H1 (cell line): ENCODE measurements at regions not wholly inside any gene's neighbourhood (a gene's known extent, or its start where the extent isn't known, plus 50 kb on each side); places are given as distances from the start of the nearest gene placed in this dataset.

Experiments used
- CTCF ChIA-PET: fragments of 300-600 bp; sonication (Branson Sonifier 250); formaldehyde crosslinking; loops from one replicate; lab custom pipeline; 2021; ENCODE audit not compliant: partially characterized antibody; lab: Charles Lee
- POLR2A ChIA-PET: fragments of 300-600 bp; sonication (Branson Sonifier 250); formaldehyde crosslinking; loops from one replicate; lab custom pipeline; 2021; ENCODE audit warnings: inconsistent platforms; ENCODE audit not compliant: partially characterized antibody; lab: Charles Lee
- DNase-seq, 2 experiments: peaks; one replicate each; pipeline versions ENCODE4 v3.0.0 to v3.0.0-alpha.2; 2010 to 2022; ENCODE audit warnings: low spot score in 2 of 2, low read depth in 1 of 2, mixed read lengths in 1 of 2
- FAIRE-seq: peaks from 2 replicates; lab custom pipeline; 2011; peaks lifted over from hg19 to GRCh38; lab: Jason Lieb, UNC
- H2AFZ ChIP-seq: 2 replicates; pipeline ENCODE4 v1.8.1; 2012; ENCODE audit warnings: low read length, inconsistent platforms
- H2AK5ac ChIP-seq: 2 replicates; pipeline ENCODE4 v1.6.1; 2013; ENCODE audit warnings: low read depth, low read length
- H2BK120ac ChIP-seq: replicated peaks from 2 replicates; pipeline ENCODE3; 2013; ENCODE audit warnings: low read depth, low read length, inconsistent platforms
- H2BK12ac ChIP-seq: 2 replicates; pipeline ENCODE4 v1.6.1; 2013; ENCODE audit warnings: low read depth, low read length
- H2BK15ac ChIP-seq: 2 replicates; pipeline ENCODE4 v1.6.1; 2013; ENCODE audit warnings: low read length
- H2BK20ac ChIP-seq: 2 replicates; pipeline ENCODE4 v1.6.1; 2013; ENCODE audit warnings: low read length
- H2BK5ac ChIP-seq: 2 replicates; pipeline ENCODE4 v1.6.1; 2013; ENCODE audit warnings: low read depth, low read length
- H3K14ac ChIP-seq: 2 replicates; pipeline ENCODE4 v1.6.1; 2013; ENCODE audit warnings: inconsistent platforms; ENCODE audit not compliant: insufficient read length
- H3K18ac ChIP-seq: 2 replicates; pipeline ENCODE4 v1.6.1; 2013; ENCODE audit warnings: low read length; ENCODE audit errors: extremely low read depth
- H3K23ac ChIP-seq: 2 replicates; pipeline ENCODE4 v1.6.1; 2013; ENCODE audit warnings: inconsistent platforms; ENCODE audit not compliant: insufficient read length
- H3K23me2 ChIP-seq: 2 replicates; pipeline ENCODE4 v1.6.1; 2013; ENCODE audit warnings: low read depth, low read length
- H3K27ac ChIP-seq: 2 replicates; pipeline ENCODE4 v1.6.1; 2011; ENCODE audit warnings: low read depth, low read length, inconsistent platforms
- H3K27me3 ChIP-seq, 4 experiments: replicated peaks in 1 of 4; 1 replicate in 1 of 4; 2 replicates in 3 of 4; pipeline versions ENCODE4 v1.6.1 to v1.8.1; 2011 to 2013; ENCODE audit warnings: low read length in 3 of 4, mild to moderate bottlenecking in 3 of 4, inconsistent platforms in 2 of 4, mixed read lengths in 2 of 4, moderate library complexity in 1 of 4; ENCODE audit not compliant: control insufficient read depth in 3 of 4, insufficient read depth in 3 of 4; ENCODE audit errors: extremely low read depth in 1 of 4
- H3K36me3 ChIP-seq, 4 experiments: 2 replicates each; pipeline versions ENCODE4 v1.6.1 to v1.8.1; 2011 to 2013; ENCODE audit warnings: mild to moderate bottlenecking in 4 of 4, low read length in 3 of 4, moderate library complexity in 2 of 4, control low read depth in 1 of 4, inconsistent platforms in 1 of 4; ENCODE audit not compliant: insufficient read depth in 4 of 4, control insufficient read depth in 2 of 4
- H3K4ac ChIP-seq: replicated peaks from 2 replicates; pipeline ENCODE3; 2013; ENCODE audit warnings: low read length, low read depth, mixed read lengths, inconsistent platforms; ENCODE audit not compliant: insufficient read length
- H3K4me1 ChIP-seq, 4 experiments: replicated peaks in 1 of 4; 1 replicate in 1 of 4; 2 replicates in 3 of 4; pipeline versions ENCODE4 v1.6.1 to v1.8.1; 2011 to 2013; ENCODE audit warnings: low read length in 3 of 4, inconsistent platforms in 2 of 4, mixed read lengths in 1 of 4; ENCODE audit not compliant: insufficient read depth in 4 of 4, control insufficient read depth in 3 of 4
- H3K4me2 ChIP-seq, 2 experiments: 2 replicates each; pipeline versions ENCODE4 v1.6.1 to v1.8.1; 2011 to 2013; ENCODE audit warnings: low read depth in 2 of 2, low read length in 2 of 2, control low read depth in 1 of 2, inconsistent platforms in 1 of 2, mild to moderate bottlenecking in 1 of 2; ENCODE audit not compliant: insufficient read depth in 1 of 2
- H3K4me3 ChIP-seq, 4 experiments: fragments of 200-600, 300-600 bp in 1 of 4; sonication (generic), shearing (Covaris generic), sonication (Bioruptor Twin) in 1 of 4; 2 replicates each; pipeline versions ENCODE4 v1.5.1 to v1.8.1; 2011 to 2016; ENCODE audit warnings: low read length in 4 of 4, low read depth in 3 of 4, control low read depth in 2 of 4, inconsistent platforms in 2 of 4, mild to moderate bottlenecking in 2 of 4, mixed read lengths in 1 of 4, moderate library complexity in 1 of 4; ENCODE audit not compliant: insufficient read depth in 2 of 4; ENCODE audit errors: extremely low read depth in 1 of 4
- H3K56ac ChIP-seq: replicated peaks from 2 replicates; pipeline ENCODE3; 2013; ENCODE audit warnings: low read depth, mild to moderate bottlenecking, mixed read lengths, low read length, inconsistent platforms; ENCODE audit not compliant: insufficient read length
- H3K79me1 ChIP-seq: 2 replicates; pipeline ENCODE4 v1.6.1; 2013; ENCODE audit warnings: low read depth, low read length, control low read depth
- H3K79me2 ChIP-seq, 2 experiments: 2 replicates each; pipeline versions ENCODE4 v1.6.1 to v1.8.1; 2012 to 2013; ENCODE audit warnings: low read length in 2 of 2, mild to moderate bottlenecking in 2 of 2, inconsistent platforms in 1 of 2; ENCODE audit not compliant: insufficient read depth in 2 of 2, control insufficient read depth in 1 of 2
- H3K9ac ChIP-seq, 4 experiments: replicated peaks in 1 of 4; 1 replicate in 1 of 4; 2 replicates in 3 of 4; pipeline versions ENCODE4 v1.6.1 to v1.8.1; 2011 to 2013; ENCODE audit warnings: low read depth in 3 of 4, low read length in 3 of 4, control low read depth in 2 of 4, mild to moderate bottlenecking in 2 of 4, moderate library complexity in 2 of 4, inconsistent platforms in 1 of 4; ENCODE audit errors: extremely low read depth in 1 of 4
- H3K9me3 ChIP-seq, 2 experiments: 2 replicates each; pipeline versions ENCODE4 v1.6.1 to v1.8.1; 2012 to 2013; ENCODE audit warnings: mild to moderate bottlenecking in 2 of 2, moderate library complexity in 2 of 2, control low read depth in 1 of 2, inconsistent platforms in 1 of 2, low read depth in 1 of 2, low read length in 1 of 2, mixed read lengths in 1 of 2; ENCODE audit not compliant: insufficient read depth in 2 of 2
- H4K20me1 ChIP-seq, 2 experiments: replicated peaks in 1 of 2; 2 replicates each; pipeline versions ENCODE3 to v1.8.1; 2011 to 2013; ENCODE audit warnings: inconsistent platforms in 2 of 2, low read length in 2 of 2, mild to moderate bottlenecking in 1 of 2; ENCODE audit not compliant: insufficient read depth in 2 of 2, control insufficient read depth in 1 of 2
- H4K5ac ChIP-seq: 2 replicates; pipeline ENCODE4 v1.6.1; 2013; ENCODE audit warnings: low read length, low read depth, mixed read lengths, inconsistent platforms; ENCODE audit not compliant: insufficient read length
- H4K8ac ChIP-seq: 2 replicates; pipeline ENCODE4 v1.8.0; 2013; ENCODE audit warnings: mild to moderate bottlenecking, moderate library complexity, low read length, inconsistent platforms; ENCODE audit not compliant: insufficient read depth; ENCODE audit errors: extremely low read depth
- H4K91ac ChIP-seq: replicated peaks from 2 replicates; pipeline ENCODE3; 2013; ENCODE audit warnings: low read length, mixed read lengths, inconsistent platforms; ENCODE audit not compliant: insufficient read length
- CBX8 ChIP-seq: fragments of 300-800, 300-1000 bp; sonication (generic); IDR thresholded peaks from 2 replicates; pipeline ENCODE4 v1.7.1; 2016; ENCODE audit warnings: low read depth, low read length, borderline replicate concordance
- CTBP2 ChIP-seq: IDR thresholded peaks from 2 replicates; pipeline ENCODE4 v1.7.0; 2011; ENCODE audit warnings: borderline replicate concordance, mild to moderate bottlenecking, moderate library complexity, mixed read lengths, low read length; ENCODE audit not compliant: insufficient read depth, insufficient read length
- GABPA ChIP-seq: IDR thresholded peaks from 2 replicates; pipeline ENCODE4 v1.6.1; 2011; ENCODE audit warnings: mild to moderate bottlenecking, low read length, moderate library complexity, borderline replicate concordance; ENCODE audit not compliant: insufficient read depth
- KDM4A ChIP-seq: IDR thresholded peaks from one replicate; pipeline ENCODE4 v1.7.1; 2012; ENCODE audit warnings: low read depth, mild to moderate bottlenecking, moderate library complexity, low read length, inconsistent platforms; ENCODE audit not compliant: severe bottlenecking
- NRF1 ChIP-seq: IDR thresholded peaks from 2 replicates; pipeline ENCODE4 v1.6.1; 2011; ENCODE audit warnings: mild to moderate bottlenecking, low read depth, low read length, improper control_type of control experiment
- SIRT6 ChIP-seq: IDR thresholded peaks from one replicate; pipeline ENCODE4 v1.7.1; 2012; ENCODE audit warnings: low read length, inconsistent platforms
- SIX5 ChIP-seq: IDR thresholded peaks from 2 replicates; pipeline ENCODE4 v1.6.1; 2011; ENCODE audit warnings: mild to moderate bottlenecking, low read depth, low read length
- SP4 ChIP-seq: IDR thresholded peaks from 2 replicates; pipeline ENCODE4 v1.6.1; 2012; ENCODE audit warnings: low read length, inconsistent platforms
- TCF12 ChIP-seq: IDR thresholded peaks from 2 replicates; pipeline ENCODE4 v1.6.1; 2011; ENCODE audit warnings: low read depth, mild to moderate bottlenecking, low read length
- WGBS, 2 experiments: shearing (Covaris generic) in 1 of 2; methylation state at CpG; one replicate each; pipeline versions ENCODE4 v1.1.6 to v1.1.7; 2013 to 2015; ENCODE audit warnings: low lambda C conversion rate in 2 of 2, mixed read lengths in 2 of 2, inconsistent platforms in 1 of 2, low coverage in 1 of 2, missing lambda C conversion rate in 1 of 2; ENCODE audit not compliant: insufficient replicate concordance in 2 of 2, insufficient coverage in 1 of 2, insufficient read length in 1 of 2; ENCODE audit errors: extremely low coverage in 1 of 2, missing lambda C conversion rate in 1 of 2; 5-methylcytosine and 5-hydroxymethylcytosine counted together
- TF ChIP-seq, protein P1 (sequence below): IDR thresholded peaks from 2 replicates; pipeline ENCODE4 v1.6.1; 2012; ENCODE audit warnings: low read length, inconsistent platforms
- TF ChIP-seq, protein P2 (sequence below): IDR thresholded peaks from 2 replicates; pipeline ENCODE4 v1.6.1; 2011; ENCODE audit warnings: low read depth, mild to moderate bottlenecking, low read length; ENCODE audit not compliant: insufficient read depth

DNA sequence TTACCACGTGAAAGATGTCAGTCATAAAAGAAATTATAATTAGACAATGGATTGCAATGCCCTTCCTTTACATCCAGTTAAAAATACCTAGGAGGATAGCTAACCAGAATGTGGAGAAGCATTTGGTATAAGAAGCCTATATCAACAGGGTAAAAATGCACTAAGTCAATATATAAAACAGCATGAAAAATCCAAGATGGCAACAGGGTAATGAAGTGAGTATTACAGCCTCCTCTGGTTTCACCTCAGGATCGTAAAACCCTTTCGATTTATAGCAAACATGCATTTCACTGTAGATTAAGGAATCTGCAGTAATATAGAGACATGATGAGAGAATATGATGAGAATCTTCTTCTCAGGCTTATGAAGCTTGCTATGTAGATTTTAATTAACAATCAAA is 999.3 kb downstream of the NR2F1-AS1 start:
- H3K79me2 ChIP-seq = no peaks in the 10 kb centered on the region
- no peak overlapping the region for H3K4me2 ChIP-seq
- H2BK15ac ChIP-seq = no peak overlapping the region
- H4K8ac ChIP-seq = no peak overlapping the region
- FAIRE-seq (no peak), DNase-seq (no peak)
- no peak overlapping the region for H3K27ac ChIP-seq
- no peak overlapping the region for H3K23ac ChIP-seq
- no peak overlapping the region for H2AFZ ChIP-seq
- H3K4ac ChIP-seq = no peak overlapping the region
- no peak overlapping the region for H3K18ac ChIP-seq
- no peaks in the 10 kb centered on the region for H3K23me2 ChIP-seq
- ChIA-PET POLR2A (no interaction called here), CTCF (interaction anchor here (0.7 to 1.5 kb wide), 2 partner anchors 9 to 842 kb away, joined by 3 to 4 read pairs; no protein-coding TSS in a partner anchor)
- H3K56ac ChIP-seq = no peak overlapping the region
- H3K79me1 ChIP-seq = no peaks in the 10 kb centered on the region
- no peaks in the 10 kb centered on the region for H3K9me3 ChIP-seq
- 95% methylated on average over 3 of the region's 3 CpGs; no CpG with 5 or more reads in 1 of the 2 experiments for WGBS, 2 experiments
- no peak overlapping the region for H2AK5ac ChIP-seq
- H3K27me3 ChIP-seq = no peaks in the 10 kb centered on the region
- no peaks in the 10 kb centered on the region for H3K4me1 ChIP-seq
- H3K14ac ChIP-seq = no peak overlapping the region
- H2BK5ac ChIP-seq = no peak overlapping the region
- no peak overlapping the region for H2BK120ac ChIP-seq
- H3K36me3 ChIP-seq = no peaks in the 10 kb centered on the region
- H3K4me3 ChIP-seq = no peak overlapping the region
- H2BK12ac ChIP-seq = no peak overlapping the region
- no peak overlapping the region for H4K5ac ChIP-seq
- no peak overlapping the region for H4K91ac ChIP-seq
- H4K20me1 ChIP-seq = no peaks in the 10 kb centered on the region
- H2BK20ac ChIP-seq = no peak overlapping the region
- no peak overlapping the region for H3K9ac ChIP-seq
- no peak for TF ChIP-seq SIRT6
- TF ChIP-seq TCF12 = no peak
- no peak for TF ChIP-seq GABPA
- no peak for TF ChIP-seq CTBP2
- TF ChIP-seq, protein P1, sequence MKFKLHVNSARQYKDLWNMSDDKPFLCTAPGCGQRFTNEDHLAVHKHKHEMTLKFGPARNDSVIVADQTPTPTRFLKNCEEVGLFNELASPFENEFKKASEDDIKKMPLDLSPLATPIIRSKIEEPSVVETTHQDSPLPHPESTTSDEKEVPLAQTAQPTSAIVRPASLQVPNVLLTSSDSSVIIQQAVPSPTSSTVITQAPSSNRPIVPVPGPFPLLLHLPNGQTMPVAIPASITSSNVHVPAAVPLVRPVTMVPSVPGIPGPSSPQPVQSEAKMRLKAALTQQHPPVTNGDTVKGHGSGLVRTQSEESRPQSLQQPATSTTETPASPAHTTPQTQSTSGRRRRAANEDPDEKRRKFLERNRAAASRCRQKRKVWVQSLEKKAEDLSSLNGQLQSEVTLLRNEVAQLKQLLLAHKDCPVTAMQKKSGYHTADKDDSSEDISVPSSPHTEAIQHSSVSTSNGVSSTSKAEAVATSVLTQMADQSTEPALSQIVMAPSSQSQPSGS = no peak
- TF ChIP-seq, protein P2, sequence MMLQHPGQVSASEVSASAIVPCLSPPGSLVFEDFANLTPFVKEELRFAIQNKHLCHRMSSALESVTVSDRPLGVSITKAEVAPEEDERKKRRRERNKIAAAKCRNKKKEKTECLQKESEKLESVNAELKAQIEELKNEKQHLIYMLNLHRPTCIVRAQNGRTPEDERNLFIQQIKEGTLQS = no peak
- TF ChIP-seq SP4 = no peak
- TF ChIP-seq KDM4A = no peak
- TF ChIP-seq SIX5 = no peak
- TF ChIP-seq CBX8 = no peak
- no peak for TF ChIP-seq NRF1
